MCF 10A (cell line): ENCODE measurements at regions not wholly inside any gene's neighbourhood (a gene's known extent, or its start where the extent isn't known, plus 50 kb on each side); places are given as distances from the start of the nearest gene placed in this dataset.

Experiments
- BruUV-seq: library from RNA; stranded (reverse); fragments of 400-500 nt; replicated peaks from 2 replicates; lab custom pipeline; 2021; lab: Mats Ljungman, UMichigan
- CTCF ChIA-PET: fragments of 300-600 bp; sonication (Branson Sonifier 250); formaldehyde crosslinking; extraction: SDS; loops from one replicate; lab custom pipeline; 2021; ENCODE audit warnings: antibody characterized with exemption, inconsistent platforms; lab: Yijun Ruan, JAX
- POLR2A ChIA-PET: fragments of 300-600, 350-650 bp; sonication (Branson Sonifier 250); formaldehyde crosslinking; extraction: SDS; loops from one replicate; lab custom pipeline; 2020; ENCODE audit warnings: antibody characterized with exemption, inconsistent platforms; lab: Yijun Ruan, JAX
- DNase-seq: peaks from one replicate; pipeline ENCODE4 v3.0.0-alpha.2; 2018; ENCODE audit not compliant: unreplicated experiment
- H3K27ac Mint-ChIP-seq: one replicate; pipeline ENCODE4 v1.8.0; 2022; ENCODE audit warnings: mild to moderate bottlenecking, low read depth, mixed read lengths; ENCODE audit not compliant: unreplicated experiment
- H3K27me3 Mint-ChIP-seq: one replicate; pipeline ENCODE4 v1.8.0; 2022; ENCODE audit warnings: mixed read lengths; ENCODE audit not compliant: insufficient read depth, unreplicated experiment
- H3K36me3 Mint-ChIP-seq: one replicate; pipeline ENCODE4 v1.8.0; 2022; ENCODE audit warnings: mild to moderate bottlenecking, moderate library complexity, mixed read lengths; ENCODE audit not compliant: insufficient read depth, unreplicated experiment
- H3K4me1 Mint-ChIP-seq: one replicate; pipeline ENCODE4 v1.8.0; 2022; ENCODE audit warnings: mixed read lengths; ENCODE audit not compliant: insufficient read depth, unreplicated experiment
- H3K4me3 Mint-ChIP-seq: one replicate; pipeline ENCODE4 v1.8.0; 2022; ENCODE audit warnings: mild to moderate bottlenecking, moderate library complexity, mixed read lengths; ENCODE audit not compliant: unreplicated experiment
- H3K9me3 Mint-ChIP-seq: one replicate; pipeline ENCODE4 v1.8.0; 2022; ENCODE audit warnings: mixed read lengths; ENCODE audit not compliant: unreplicated experiment
- intact Hi-C: fragments of 100-400 bp; cut with micrococcal nuclease; formaldehyde crosslinking; loops from 2 replicates; pipeline ENCODE4 v1.14.1; 2022
- TF ChIP-seq, protein P1 (sequence below): fragments of 200-600 bp; IDR thresholded peaks from one replicate; pipeline ENCODE4 v1.8.0; 2022; ENCODE audit warnings: antibody characterized with exemption, mild to moderate bottlenecking; ENCODE audit not compliant: unreplicated experiment

DNA sequence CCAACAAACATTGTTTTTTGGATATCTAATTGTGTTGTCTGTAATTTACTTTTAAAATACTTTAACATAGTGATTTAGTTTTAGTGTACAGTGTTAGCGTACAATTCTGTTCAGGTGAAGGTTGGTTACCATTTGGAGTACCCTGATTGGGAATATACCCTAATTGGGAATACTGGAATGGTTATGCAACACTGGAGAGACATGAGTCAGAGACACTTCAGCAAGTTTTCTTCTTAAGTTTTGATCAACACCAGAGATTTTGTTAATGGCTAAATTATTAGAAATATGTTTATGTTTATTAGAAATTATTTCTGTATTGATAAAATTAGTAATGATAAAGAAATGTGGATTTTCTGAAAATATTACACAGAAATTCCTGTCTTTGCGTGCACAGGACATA, 100.3 kb upstream of the NABP1 start:
- no peak for DNase-seq
- H3K27ac Mint-ChIP-seq, result no peak overlapping the region
- intact Hi-C loops, result no loop called here
- CTCF ChIA-PET, result interaction anchor here (1.2 to 2.1 kb wide), 2 partner anchors 11 to 114 kb away, joined by 3 to 8 read pairs; no protein-coding TSS in a partner anchor
- H3K9me3 Mint-ChIP-seq, result no peaks in the 10 kb centered on the region
- H3K4me1 Mint-ChIP-seq, result peaks cover 20% of the 10 kb centered on the region
- TF ChIP-seq, protein P1, sequence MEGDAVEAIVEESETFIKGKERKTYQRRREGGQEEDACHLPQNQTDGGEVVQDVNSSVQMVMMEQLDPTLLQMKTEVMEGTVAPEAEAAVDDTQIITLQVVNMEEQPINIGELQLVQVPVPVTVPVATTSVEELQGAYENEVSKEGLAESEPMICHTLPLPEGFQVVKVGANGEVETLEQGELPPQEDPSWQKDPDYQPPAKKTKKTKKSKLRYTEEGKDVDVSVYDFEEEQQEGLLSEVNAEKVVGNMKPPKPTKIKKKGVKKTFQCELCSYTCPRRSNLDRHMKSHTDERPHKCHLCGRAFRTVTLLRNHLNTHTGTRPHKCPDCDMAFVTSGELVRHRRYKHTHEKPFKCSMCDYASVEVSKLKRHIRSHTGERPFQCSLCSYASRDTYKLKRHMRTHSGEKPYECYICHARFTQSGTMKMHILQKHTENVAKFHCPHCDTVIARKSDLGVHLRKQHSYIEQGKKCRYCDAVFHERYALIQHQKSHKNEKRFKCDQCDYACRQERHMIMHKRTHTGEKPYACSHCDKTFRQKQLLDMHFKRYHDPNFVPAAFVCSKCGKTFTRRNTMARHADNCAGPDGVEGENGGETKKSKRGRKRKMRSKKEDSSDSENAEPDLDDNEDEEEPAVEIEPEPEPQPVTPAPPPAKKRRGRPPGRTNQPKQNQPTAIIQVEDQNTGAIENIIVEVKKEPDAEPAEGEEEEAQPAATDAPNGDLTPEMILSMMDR, result no peak
- no TSS peak for BruUV-seq
- H3K27me3 Mint-ChIP-seq, result no peaks in the 10 kb centered on the region
- H3K36me3 Mint-ChIP-seq, result no peaks in the 10 kb centered on the region
- no peak overlapping the region for H3K4me3 Mint-ChIP-seq
- POLR2A ChIA-PET, result interaction anchor here (0.6 to 1.7 kb wide), 6 partner anchors 43 to 119 kb away, joined by 3 to 4 read pairs (median 3); no protein-coding TSS in a partner anchor

- intact Hi-C loops, result no loop called here
- Mint-ChIP-seq H3K36me3 (no peaks in the 10 kb centered on the region), H3K27me3 (no peaks in the 10 kb centered on the region), H3K4me1 (peaks cover 24% of the 10 kb centered on the region), H3K4me3 (no peak overlapping the region), H3K27ac (no peak overlapping the region), H3K9me3 (no peaks in the 10 kb centered on the region)
- BruUV-seq, result no TSS peak
- TF ChIP-seq, protein P1, result no peak
- POLR2A ChIA-PET, result interaction anchor here (0.6 to 1.7 kb wide), 5 partner anchors 43 to 118 kb away, joined by 3 to 4 read pairs (median 3); no protein-coding TSS in a partner anchor
- no peak for DNase-seq
- CTCF ChIA-PET, result interaction anchor here (1.5 to 2.1 kb wide), 2 partner anchors 12 to 113 kb away, joined by 5 to 8 read pairs; no protein-coding TSS in a partner anchor
Observed at GRCh38 chr2:191578031-191578430, 99.9 kb upstream of the NABP1 start.

- Mint-ChIP-seq H3K4me1 (peaks cover 18% of the 10 kb centered on the region), H3K9me3 (no peaks in the 10 kb centered on the region), H3K4me3 (no peak overlapping the region), H3K27ac (no peak overlapping the region), H3K36me3 (no peaks in the 10 kb centered on the region), H3K27me3 (no peaks in the 10 kb centered on the region)
- intact Hi-C loops, result no loop called here
- CTCF ChIA-PET, result interaction anchor here (0.6 to 1.3 kb wide), 3 partner anchors 13 to 47 kb away, joined by 3 to 6 read pairs (median 4); no protein-coding TSS in a partner anchor
- TF ChIP-seq, protein P1, result no peak
- no TSS peak for BruUV-seq
- POLR2A ChIA-PET, result interaction anchor here (0.6 to 4.3 kb wide), 3 partner anchors 99 to 782 kb away, joined by 3 to 48 read pairs (median 4); partner anchors contain the start of gene NABP1
- DNase-seq, result peak; percentile 22
Observed at GRCh38 chr2:191580581-191580980, 97.4 kb upstream of the NABP1 start.

DNA sequence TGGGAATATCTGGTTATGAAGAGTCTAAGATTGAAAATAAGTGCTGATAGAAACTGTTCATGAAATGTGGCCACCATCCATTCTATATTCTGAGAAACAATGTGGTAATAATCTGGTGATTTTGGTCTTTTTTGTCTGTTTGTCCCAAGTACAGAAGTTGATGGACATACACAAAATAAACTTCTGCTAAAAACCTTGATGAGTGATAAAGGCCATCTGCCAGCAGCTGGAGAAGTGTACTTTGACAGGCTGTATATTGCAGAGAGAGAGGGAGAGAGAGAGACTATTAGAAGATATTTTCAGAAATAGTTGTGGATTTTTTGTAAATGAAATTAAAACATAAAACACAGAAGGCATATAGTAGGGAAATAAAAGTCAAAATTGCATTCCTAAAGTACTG, 96.9 kb upstream of the NABP1 start:
- no peaks in the 10 kb centered on the region for H3K9me3 Mint-ChIP-seq
- CTCF ChIA-PET, result interaction anchor here (0.6 to 1.3 kb wide), 3 partner anchors 14 to 47 kb away, joined by 3 to 6 read pairs (median 4); no protein-coding TSS in a partner anchor
- POLR2A ChIA-PET, result interaction anchor here (0.6 to 4.3 kb wide), 4 partner anchors 12 to 783 kb away, joined by 3 to 48 read pairs (median 4); partner anchors contain the start of gene NABP1
- no peak for DNase-seq
- BruUV-seq, result no TSS peak
- no peaks in the 10 kb centered on the region for H3K36me3 Mint-ChIP-seq
- H3K27me3 Mint-ChIP-seq, result no peaks in the 10 kb centered on the region
- H3K27ac Mint-ChIP-seq, result no peak overlapping the region
- intact Hi-C loops, result no loop called here
- TF ChIP-seq, protein P1, result no peak
- H3K4me3 Mint-ChIP-seq, result no peak overlapping the region
- H3K4me1 Mint-ChIP-seq, result peaks cover 18% of the 10 kb centered on the region
